GM12874 (cell line): ENCODE measurements at regions not wholly inside any gene's neighbourhood (a gene's known extent, or its start where the extent isn't known, plus 50 kb on each side); places are given as distances from the start of the nearest gene placed in this dataset.

Source experiments
- CTCF ChIP-seq: IDR thresholded peaks from 2 replicates; pipeline ENCODE4 v1.5.1; 2011; ENCODE audit warnings: low read depth, mild to moderate bottlenecking, control low read depth, low read length, moderate library complexity; ENCODE audit not compliant: insufficient read depth

GRCh38 chr3:11930084-11930483 is 74.1 kb upstream of the SYN2 start:
- no peak for TF ChIP-seq CTCF

- no peak for TF ChIP-seq CTCF
Observed at GRCh38 chr3:11932636-11933035, 71.6 kb upstream of the SYN2 start.

GRCh38 chr3:11933529-11933928 is 70.7 kb upstream of the SYN2 start:
- no peak for TF ChIP-seq CTCF

GRCh38 chr3:11944052-11944673 is 60.0 kb upstream of the SYN2 start:
- TF ChIP-seq CTCF = peak; percentile 21; the same call in 1 of the 2 replicates

GRCh38 chr3:11948331-11948730 is 55.9 kb upstream of the SYN2 start:
- no peak for TF ChIP-seq CTCF

GRCh38 chr3:11948866-11949265 is 55.3 kb upstream of the SYN2 start:
- no peak for TF ChIP-seq CTCF

- TF ChIP-seq CTCF = no peak
Observed at GRCh38 chr3:11949351-11949750, 54.8 kb upstream of the SYN2 start.
